ENCODE measurements at regions not wholly inside any gene's neighbourhood (a gene's known extent, or its start where the extent isn't known, plus 50 kb on each side); places are given as distances from the start of the nearest gene placed in this dataset.
"Not testable (repeated sequence)": the region's sequence is repeated elsewhere in the genome, so short reads cannot be mapped to it uniquely, and the experiment has no call there.

- DNase-seq (ENCODE audit: extremely low read depth, low read depth, low spot score): no peak
Observed at GRCh38 chr1:187788718-187789117, 960.0 kb downstream of the PLA2G4A start.

GRCh38 chr1:187790724-187791123 lies 962.0 kb downstream of the PLA2G4A start:
- DNase-seq (ENCODE audit: extremely low read depth, low read depth, low spot score): no peak

DNA sequence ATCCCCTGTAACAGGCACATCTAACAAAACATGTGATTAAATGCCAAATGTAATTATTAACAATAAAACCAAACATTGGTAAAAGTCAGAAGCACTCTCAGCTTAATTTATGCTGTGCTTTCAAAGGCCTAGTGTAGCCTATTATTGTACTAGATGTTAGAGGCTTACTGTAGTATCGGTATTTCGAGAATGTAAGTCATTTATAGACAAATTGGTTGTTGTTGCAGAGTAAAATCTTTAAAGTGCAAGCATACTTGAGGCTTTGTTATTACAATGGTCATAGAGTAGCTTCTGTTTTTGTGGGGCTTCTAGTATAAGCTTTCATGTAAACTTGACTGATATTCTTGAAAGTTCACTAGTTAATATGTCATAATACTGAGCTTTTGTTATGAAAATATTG lies 965.8 kb downstream of the PLA2G4A start:
- DNase-seq (ENCODE audit: extremely low read depth, low read depth, low spot score): no peak

DNA sequence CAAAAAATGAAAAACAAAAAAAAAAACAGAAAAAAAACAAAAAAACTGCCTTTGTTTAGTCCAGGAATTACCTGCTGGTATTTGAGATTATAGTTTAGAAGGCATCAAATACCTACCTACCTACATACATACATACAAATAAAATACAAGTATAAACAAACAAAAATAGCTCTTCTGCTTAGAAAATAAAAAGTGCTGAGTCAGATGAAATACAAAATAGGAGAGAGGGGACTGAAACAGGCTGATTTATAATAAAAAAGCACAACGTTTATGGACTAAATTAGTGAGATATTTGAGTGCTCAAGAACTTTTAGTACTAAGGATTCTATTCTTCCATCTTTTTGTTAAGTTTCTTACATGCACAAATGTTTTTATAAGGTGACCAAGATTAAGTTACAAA lies 980.8 kb downstream of the PLA2G4A start:
- DNase-seq (ENCODE audit: extremely low read depth, low read depth, low spot score): no peak

DNA sequence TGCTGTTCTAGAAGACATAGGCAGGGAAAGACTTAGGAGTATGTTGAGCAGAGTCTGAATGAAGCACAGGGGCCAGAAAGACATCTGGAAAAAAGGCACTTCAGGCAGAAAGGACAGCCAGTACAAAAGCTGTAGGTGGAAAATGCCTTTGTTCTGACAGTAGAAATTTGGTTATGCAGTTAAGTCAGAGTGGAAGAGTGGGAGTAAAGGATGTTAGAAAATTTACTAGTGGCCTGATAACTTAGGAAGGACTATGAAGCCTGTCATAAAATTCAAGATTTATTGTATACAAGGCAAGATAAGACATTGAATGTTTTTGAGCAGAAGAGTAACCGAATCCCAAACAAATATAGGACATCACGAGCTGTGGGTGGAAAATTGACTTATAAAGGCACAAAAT lies 987.9 kb downstream of the PLA2G4A start:
- no peak for DNase-seq (ENCODE audit: extremely low read depth, low read depth, low spot score)

- no peak for DNase-seq (ENCODE audit: extremely low read depth, low read depth, low spot score)
Observed at GRCh38 chr1:187817782-187818181, 989.0 kb downstream of the PLA2G4A start.

GRCh38 chr1:187819086-187819485 lies 990.3 kb downstream of the PLA2G4A start:
- no peak for DNase-seq (ENCODE audit: extremely low read depth, low read depth, low spot score)

- no peak for DNase-seq (ENCODE audit: extremely low read depth, low read depth, low spot score)
Observed at GRCh38 chr1:187836557-187836956, 1007.8 kb downstream of the PLA2G4A start.

- no peak for DNase-seq (ENCODE audit: extremely low read depth, low read depth, low spot score)
Observed at GRCh38 chr1:187837787-187838186, 1009.0 kb downstream of the PLA2G4A start.

GRCh38 chr1:187838335-187839293 lies 1009.9 kb downstream of the PLA2G4A start:
- no peak for DNase-seq (ENCODE audit: extremely low read depth, low read depth, low spot score)

DNA sequence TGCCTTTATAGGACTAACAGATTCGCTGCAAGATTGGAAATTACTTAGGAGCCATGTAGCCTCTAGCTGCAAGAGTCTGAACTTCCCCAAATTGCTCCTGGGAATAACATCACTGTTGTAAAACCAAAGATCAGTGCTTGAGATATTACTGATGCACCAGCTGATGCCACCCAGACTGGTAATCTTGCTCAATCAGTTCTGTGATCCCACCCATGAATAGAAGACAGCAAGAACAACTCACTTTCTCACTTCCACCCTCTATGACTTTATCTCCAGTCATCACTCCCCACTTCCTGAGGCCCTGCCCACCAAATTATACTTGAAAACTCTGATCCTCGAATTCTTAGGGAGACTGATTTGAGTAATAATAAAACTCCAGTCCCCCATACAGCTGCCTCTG lies 1011.1 kb downstream of the PLA2G4A start:
- no peak for DNase-seq (ENCODE audit: extremely low read depth, low read depth, low spot score)

- no peak for DNase-seq (ENCODE audit: extremely low read depth, low read depth, low spot score)
Observed at GRCh38 chr1:187840557-187840956, 1011.8 kb downstream of the PLA2G4A start.

GRCh38 chr1:187842406-187843165 lies 1013.8 kb downstream of the PLA2G4A start:
- DNase-seq (ENCODE audit: extremely low read depth, low read depth, low spot score): no peak

DNA sequence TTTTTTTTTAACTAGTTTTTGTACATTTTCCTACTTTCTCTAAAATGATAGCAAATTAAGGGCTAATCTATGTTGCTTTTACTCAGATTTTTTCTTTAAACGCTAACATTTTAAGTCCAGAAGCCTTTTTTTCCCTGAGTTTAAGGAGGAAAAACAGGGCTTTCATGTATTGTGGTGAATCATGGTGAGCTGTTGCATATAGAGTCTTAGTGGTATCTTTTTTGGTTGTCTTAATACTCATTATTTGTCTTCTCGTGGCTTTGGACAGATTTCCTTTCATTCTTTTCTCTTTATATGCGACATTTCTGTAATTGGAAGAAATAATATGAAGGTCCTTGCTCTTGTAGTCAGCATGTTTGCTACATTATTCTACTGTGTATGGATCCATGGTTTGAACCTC lies 1015.6 kb downstream of the PLA2G4A start:
- DNase-seq (ENCODE audit: extremely low read depth, low read depth, low spot score): no peak

- DNase-seq (ENCODE audit: extremely low read depth, low read depth, low spot score): no peak
Observed at GRCh38 chr1:187847531-187847930, 1018.8 kb downstream of the PLA2G4A start.

- no peak for DNase-seq (ENCODE audit: extremely low read depth, low read depth, low spot score)
Observed at GRCh38 chr1:187848321-187848720, 1019.6 kb downstream of the PLA2G4A start.

DNA sequence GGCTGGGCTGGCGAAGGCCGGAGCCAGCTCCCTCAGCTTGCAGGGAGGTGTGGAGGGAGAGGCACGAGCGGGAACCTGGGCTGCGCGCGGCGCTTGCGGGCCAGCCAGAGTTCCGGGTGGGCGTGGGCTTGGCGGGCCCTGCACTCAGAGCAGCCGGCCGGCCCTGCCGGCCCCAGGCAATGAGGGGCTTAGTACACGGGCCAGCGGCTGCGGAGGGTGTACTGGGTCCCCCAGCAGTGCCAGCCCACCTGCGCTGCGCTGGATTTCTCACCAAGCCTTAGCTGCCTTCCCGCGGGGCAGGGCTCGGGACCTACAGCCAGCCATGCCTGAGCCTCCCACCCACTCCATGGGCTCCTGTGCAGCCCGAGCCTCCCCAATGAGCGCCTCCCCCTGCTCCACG lies 1021.4 kb downstream of the PLA2G4A start:
- not testable (repeated sequence) for DNase-seq (ENCODE audit: extremely low read depth, low read depth, low spot score)

- DNase-seq (ENCODE audit: extremely low read depth, low read depth, low spot score): no peak
Observed at GRCh38 chr1:187853505-187853904, 1024.8 kb downstream of the PLA2G4A start.

- no peak for DNase-seq (ENCODE audit: extremely low read depth, low read depth, low spot score)
Observed at GRCh38 chr1:187854457-187854856, 1025.7 kb downstream of the PLA2G4A start.

- no peak for DNase-seq (ENCODE audit: extremely low read depth, low read depth, low spot score)
Observed at GRCh38 chr1:187862506-187862905, 1033.8 kb downstream of the PLA2G4A start.

GRCh38 chr1:187870552-187870951 lies 1041.8 kb downstream of the PLA2G4A start:
- DNase-seq (ENCODE audit: extremely low read depth, low read depth, low spot score): no peak
